ENCODE measurements at regions not wholly inside any gene's neighbourhood (a gene's known extent, or its start where the extent isn't known, plus 50 kb on each side); places are given as distances from the start of the nearest gene placed in this dataset.

GRCh38 chr12:23002381-23002780 is 377.4 kb downstream of the ETNK1 start:
- H3K27me3 ChIP-seq, result no peaks in the 10 kb centered on the region
- no peak for ATAC-seq
- no peaks in the 10 kb centered on the region for H3K4me1 ChIP-seq
- H3K4me3 ChIP-seq, result no peak overlapping the region
- H3K36me3 ChIP-seq (replicated peaks in 1 of 2; ENCODE audit: insufficient read depth in 1 of 2, low read depth in 2 of 2), result no peaks in the 10 kb centered on the region
- H3K27ac ChIP-seq, result no peak overlapping the region
- no peak for DNase-seq
- WGBS, 2 donors, result 41 to 59% methylated on average over 7 of the region's 7 CpGs
- intact Hi-C loops (cut with DNase I), result no loop called here
- no peaks in the 10 kb centered on the region for H3K9me3 ChIP-seq
- TF ChIP-seq POLR2A (IDR thresholded peaks at IDR 0.05) (no peak), CTCF (IDR thresholded peaks at IDR 0.05) (no peak)

- TF ChIP-seq CTCF (IDR thresholded peaks at IDR 0.05) (no peak), POLR2A (IDR thresholded peaks at IDR 0.05) (no peak)
- DNase-seq (no peak), ATAC-seq (no peak)
- H3K9me3 ChIP-seq, result no peaks in the 10 kb centered on the region
- intact Hi-C loops (cut with DNase I), result no loop called here
- no peaks in the 10 kb centered on the region for H3K4me1 ChIP-seq
- H3K27me3 ChIP-seq, result no peaks in the 10 kb centered on the region
- H3K27ac ChIP-seq, result no peak overlapping the region
- no peaks in the 10 kb centered on the region for H3K36me3 ChIP-seq (replicated peaks in 1 of 2; ENCODE audit: insufficient read depth in 1 of 2, low read depth in 2 of 2)
- 70 to 83% methylated on average over 4 of the region's 4 CpGs for WGBS, 2 donors
- H3K4me3 ChIP-seq, result no peak overlapping the region
Observed at GRCh38 chr12:23004473-23005020, 379.6 kb downstream of the ETNK1 start.

GRCh38 chr12:23005387-23005786 is 380.4 kb downstream of the ETNK1 start:
- Histone ChIP-seq H3K27ac (no peak overlapping the region), H3K36me3 (replicated peaks in 1 of 2; ENCODE audit: insufficient read depth in 1 of 2, low read depth in 2 of 2) (no peaks in the 10 kb centered on the region), H3K4me3 (no peak overlapping the region), H3K9me3 (no peaks in the 10 kb centered on the region), H3K27me3 (no peaks in the 10 kb centered on the region), H3K4me1 (no peaks in the 10 kb centered on the region)
- DNase-seq, result no peak
- ATAC-seq, result no peak
- 55 to 58% methylated on average over 2 of the region's 2 CpGs for WGBS, 2 donors
- intact Hi-C loops (cut with DNase I), result no loop called here
- TF ChIP-seq CTCF (IDR thresholded peaks at IDR 0.05) (no peak), POLR2A (IDR thresholded peaks at IDR 0.05) (no peak)

GRCh38 chr12:23006413-23006812 is 381.4 kb downstream of the ETNK1 start:
- Histone ChIP-seq H3K9me3 (no peaks in the 10 kb centered on the region), H3K4me3 (no peak overlapping the region), H3K4me1 (no peaks in the 10 kb centered on the region), H3K36me3 (replicated peaks in 1 of 2; ENCODE audit: insufficient read depth in 1 of 2, low read depth in 2 of 2) (no peaks in the 10 kb centered on the region), H3K27ac (no peak overlapping the region), H3K27me3 (no peaks in the 10 kb centered on the region)
- TF ChIP-seq CTCF (IDR thresholded peaks at IDR 0.05), result no peak
- intact Hi-C loops (cut with DNase I), result no loop called here
- WGBS, 2 donors, result 52 to 59% methylated on average over 2 of the region's 2 CpGs
- ATAC-seq, result no peak
- no peak for DNase-seq

GRCh38 chr12:23008623-23009022 is 383.7 kb downstream of the ETNK1 start:
- Histone ChIP-seq H3K27me3 (no peaks in the 10 kb centered on the region), H3K4me3 (no peak overlapping the region), H3K36me3 (replicated peaks in 1 of 2; ENCODE audit: insufficient read depth in 1 of 2, low read depth in 2 of 2) (no peaks in the 10 kb centered on the region), H3K4me1 (no peaks in the 10 kb centered on the region), H3K27ac (no peak overlapping the region), H3K9me3 (no peaks in the 10 kb centered on the region)
- ATAC-seq, result no peak
- TF ChIP-seq POLR2A (IDR thresholded peaks at IDR 0.05) (no peak), CTCF (IDR thresholded peaks at IDR 0.05) (no peak)
- no peak for DNase-seq
- WGBS, 2 donors, result 45 to 56% methylated on average over 5 of the region's 5 CpGs
- intact Hi-C loops (cut with DNase I), result no loop called here
